ENCODE measurements at regions not wholly inside any gene's neighbourhood (a gene's known extent, or its start where the extent isn't known, plus 50 kb on each side); places are given as distances from the start of the nearest gene placed in this dataset.

- H3K79me2 ChIP-seq (ENCODE audit: control insufficient read depth, low read length), result no peaks in the 10 kb centered on the region
- no peaks in the 10 kb centered on the region for H3K27me3 ChIP-seq (ENCODE audit: control insufficient read depth, low read length)
- no peak overlapping the region for H3K27ac ChIP-seq (ENCODE audit: low read depth, low read length)
- no peaks in the 10 kb centered on the region for H3K36me3 ChIP-seq (ENCODE audit: control insufficient read depth, low read length)
- no peaks in the 10 kb centered on the region for H3F3A ChIP-seq (ENCODE audit: control insufficient read depth, insufficient read depth)
- H3K4me2 ChIP-seq (ENCODE audit: low read length), result no peak overlapping the region
- TF ChIP-seq CTCF (IDR thresholded peaks at IDR 0.05; ENCODE audit: low read depth, low read length, poor library complexity, severe bottlenecking), result no peak
- no peak for TF ChIP-seq EZH2phosphoT487 (IDR thresholded peaks at IDR 0.05; ENCODE audit: borderline replicate concordance, low read length)
- H4K20me1 ChIP-seq (ENCODE audit: control insufficient read depth, insufficient read depth, low read depth, low read length), result no peaks in the 10 kb centered on the region
- H3K9me3 ChIP-seq (ENCODE audit: control insufficient read depth, insufficient read depth, low read length), result peaks cover 5% of the 10 kb centered on the region; the same call in 1 of the 2 replicates
- no peak overlapping the region for H3K4me3 ChIP-seq (ENCODE audit: low read length)
- no peaks in the 10 kb centered on the region for H3K4me1 ChIP-seq (ENCODE audit: control insufficient read depth, low read length)
- H3K9me2 ChIP-seq (replicated peaks; ENCODE audit: control insufficient read depth, low read length), result no peaks in the 10 kb centered on the region
Observed at GRCh38 chr7:32301427-32301826, 188.8 kb downstream of the LSM5 start.

- H3K27me3 ChIP-seq (ENCODE audit: control insufficient read depth, low read length), result no peaks in the 10 kb centered on the region
- H3F3A ChIP-seq (ENCODE audit: control insufficient read depth, insufficient read depth), result no peaks in the 10 kb centered on the region
- no peaks in the 10 kb centered on the region for H4K20me1 ChIP-seq (ENCODE audit: control insufficient read depth, insufficient read depth, low read depth, low read length)
- H3K9me3 ChIP-seq (ENCODE audit: control insufficient read depth, insufficient read depth, low read length), result peaks cover 5% of the 10 kb centered on the region; the same call in 1 of the 2 replicates
- no peak for TF ChIP-seq CTCF (IDR thresholded peaks at IDR 0.05; ENCODE audit: low read depth, low read length, poor library complexity, severe bottlenecking)
- TF ChIP-seq EZH2phosphoT487 (IDR thresholded peaks at IDR 0.05; ENCODE audit: borderline replicate concordance, low read length), result no peak
- H3K36me3 ChIP-seq (ENCODE audit: control insufficient read depth, low read length), result no peaks in the 10 kb centered on the region
- no peaks in the 10 kb centered on the region for H3K79me2 ChIP-seq (ENCODE audit: control insufficient read depth, low read length)
- no peak overlapping the region for H3K27ac ChIP-seq (ENCODE audit: low read depth, low read length)
- no peak overlapping the region for H3K4me3 ChIP-seq (ENCODE audit: low read length)
- no peaks in the 10 kb centered on the region for H3K9me2 ChIP-seq (replicated peaks; ENCODE audit: control insufficient read depth, low read length)
- no peaks in the 10 kb centered on the region for H3K4me1 ChIP-seq (ENCODE audit: control insufficient read depth, low read length)
- H3K4me2 ChIP-seq (ENCODE audit: low read length), result no peak overlapping the region
Observed at GRCh38 chr7:32299133-32299702, 191.0 kb downstream of the LSM5 start.

- Histone ChIP-seq H3K9me2 (replicated peaks; ENCODE audit: control insufficient read depth, low read length) (no peaks in the 10 kb centered on the region), H3K36me3 (ENCODE audit: control insufficient read depth, low read length) (no peaks in the 10 kb centered on the region), H3F3A (ENCODE audit: control insufficient read depth, insufficient read depth) (no peaks in the 10 kb centered on the region), H3K79me2 (ENCODE audit: control insufficient read depth, low read length) (no peaks in the 10 kb centered on the region), H3K4me1 (ENCODE audit: control insufficient read depth, low read length) (no peaks in the 10 kb centered on the region), H4K20me1 (ENCODE audit: control insufficient read depth, insufficient read depth, low read depth, low read length) (no peaks in the 10 kb centered on the region), H3K27ac (ENCODE audit: low read depth, low read length) (no peak overlapping the region), H3K27me3 (ENCODE audit: control insufficient read depth, low read length) (no peaks in the 10 kb centered on the region), H3K4me3 (ENCODE audit: low read length) (no peak overlapping the region), H3K9me3 (ENCODE audit: control insufficient read depth, insufficient read depth, low read length) (peaks cover 5% of the 10 kb centered on the region; the same call in 1 of the 2 replicates), H3K4me2 (ENCODE audit: low read length) (no peak overlapping the region)
- TF ChIP-seq CTCF (IDR thresholded peaks at IDR 0.05; ENCODE audit: low read depth, low read length, poor library complexity, severe bottlenecking), result no peak
- TF ChIP-seq EZH2phosphoT487 (IDR thresholded peaks at IDR 0.05; ENCODE audit: borderline replicate concordance, low read length), result no peak
Observed at GRCh38 chr7:32298408-32299132, 191.6 kb downstream of the LSM5 start.

All from DOHH2 (cell line).